Activated T-helper 1 cell treated with Interleukin-2 at 50 U/mL for 16 hours (primary cell): ENCODE measurements at regions not wholly inside any gene's neighbourhood (a gene's known extent, or its start where the extent isn't known, plus 50 kb on each side); places are given as distances from the start of the nearest gene placed in this dataset.

Source experiments
- DNase-seq: peaks from one replicate; pipeline ENCODE4 v3.0.0-alpha.2; 2020; ENCODE audit warnings: low read depth

DNA sequence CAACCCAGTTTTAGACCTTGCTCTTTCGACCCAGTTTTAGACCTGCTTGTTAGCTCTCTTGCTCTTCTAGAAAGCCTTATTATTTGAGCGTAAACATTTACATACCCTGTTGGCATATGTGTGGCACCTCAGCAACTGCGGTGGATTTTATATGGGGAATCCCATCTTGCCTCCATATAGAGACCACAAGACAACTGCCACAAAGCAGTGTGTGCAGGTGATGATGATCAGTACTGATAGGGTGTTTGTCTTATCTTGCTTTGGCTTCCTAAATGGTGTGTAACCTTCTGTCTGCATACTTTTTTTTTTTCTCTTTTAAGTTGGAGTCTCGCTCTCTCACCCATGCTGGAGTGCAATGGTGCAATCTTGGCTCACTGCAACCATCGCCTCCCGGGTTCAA lies 1270.8 kb downstream of the MRPL39 start:
- DNase-seq, result no peak

DNA sequence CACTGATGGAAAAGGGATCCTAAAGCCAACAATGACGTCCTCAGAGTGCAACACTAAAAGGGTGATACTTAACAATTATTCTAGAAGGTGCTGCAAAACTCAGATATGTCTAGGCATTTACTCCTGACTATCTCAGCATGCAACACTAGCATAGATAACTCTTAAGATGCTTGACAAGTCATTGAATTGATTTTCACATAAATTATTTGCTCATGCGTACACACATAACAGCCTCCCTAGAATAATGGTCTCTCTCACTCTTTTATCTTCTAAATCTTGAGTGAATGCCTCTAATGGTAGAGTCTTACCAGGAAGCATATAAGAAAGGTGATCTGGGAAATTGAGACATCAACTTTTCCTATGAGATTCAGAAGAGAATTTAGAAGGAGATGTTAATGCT lies 1283.7 kb downstream of the MRPL39 start:
- no peak for DNase-seq

DNA sequence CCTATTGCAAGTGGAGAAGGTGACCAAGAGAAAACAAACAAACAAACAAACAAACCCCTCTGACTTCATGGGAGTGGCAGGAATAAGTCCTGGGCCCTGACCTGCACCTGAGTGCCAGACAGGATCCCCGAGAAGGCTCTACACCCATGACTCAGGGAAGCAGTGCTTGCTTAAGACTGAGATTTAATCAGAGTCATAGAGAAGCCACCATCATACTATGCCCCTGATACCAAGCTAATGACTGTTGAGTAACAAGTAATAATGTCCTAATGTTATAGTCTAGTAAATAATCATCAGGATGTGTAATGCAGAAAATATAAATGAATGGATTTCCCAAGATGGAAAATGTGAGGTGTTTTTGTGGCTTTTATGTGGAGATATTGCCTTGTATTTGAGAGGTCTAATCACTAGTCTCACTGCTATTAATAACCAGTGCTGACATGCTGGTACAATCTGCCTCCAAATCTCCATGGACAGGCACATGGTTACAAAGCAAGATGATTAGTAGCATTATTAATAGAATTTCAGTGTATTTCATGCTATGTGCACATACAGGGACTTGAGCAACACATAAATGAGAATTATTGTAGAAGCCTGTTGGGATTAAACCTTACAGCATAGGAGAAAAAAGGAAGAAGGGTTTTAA lies 1290.9 kb downstream of the MRPL39 start:
- no peak for DNase-seq

DNA sequence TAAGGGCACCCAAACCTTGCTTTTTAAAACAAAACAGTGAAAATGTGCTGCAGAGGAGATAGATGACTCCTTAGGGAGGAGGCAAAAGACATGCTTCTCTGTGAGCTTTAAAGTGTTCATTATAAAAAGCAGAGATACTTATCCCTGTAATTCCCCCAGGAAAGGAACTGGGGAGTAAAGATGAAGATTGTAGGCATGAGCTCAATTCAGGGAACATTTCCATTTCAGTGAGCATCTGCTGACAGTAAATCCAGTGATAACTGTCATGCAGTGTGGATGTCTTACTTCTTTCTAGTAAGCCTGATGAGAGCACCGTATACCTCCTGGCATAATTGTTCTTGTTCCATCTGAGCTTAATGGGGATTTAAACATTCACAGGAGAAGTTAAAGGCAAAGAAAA lies 1296.5 kb downstream of the MRPL39 start:
- DNase-seq, result no peak

DNA sequence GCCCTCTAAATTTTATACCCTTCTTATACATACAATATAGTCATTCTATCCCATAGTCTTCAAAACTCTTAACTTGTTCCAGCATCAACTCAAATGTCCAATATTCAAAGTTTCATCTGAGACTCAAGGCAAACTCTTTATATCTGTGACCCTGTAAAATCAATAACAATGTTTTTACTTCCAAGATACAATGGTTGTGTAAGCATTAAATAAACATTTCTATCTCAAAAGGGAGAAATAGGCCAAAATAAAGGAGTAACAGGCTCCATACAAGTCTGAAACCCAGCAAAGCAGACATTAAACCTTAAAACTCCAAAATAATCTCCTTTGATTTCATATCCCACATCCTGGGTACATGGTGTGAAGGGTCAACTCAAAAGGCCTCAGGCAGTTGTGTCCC lies 1299.1 kb downstream of the MRPL39 start:
- no peak for DNase-seq

DNA sequence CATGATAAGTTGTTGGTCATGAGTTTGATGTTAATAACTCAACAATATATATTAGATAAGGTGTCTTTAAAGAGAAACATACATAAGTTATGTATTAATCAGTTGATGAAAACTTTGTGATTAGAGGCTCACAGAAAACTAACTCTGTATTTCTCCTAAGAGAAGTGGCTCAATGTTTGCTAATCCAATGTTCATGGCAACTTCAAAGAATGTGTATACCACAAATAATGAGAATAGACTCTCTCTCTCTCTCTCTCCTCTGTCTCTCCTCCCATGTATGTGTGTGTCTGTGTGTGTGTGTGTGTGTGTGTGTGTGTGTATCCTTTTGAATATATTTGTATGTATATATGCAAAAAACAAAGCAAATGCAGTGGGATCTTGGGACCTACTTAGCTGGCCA lies 1304.9 kb downstream of the MRPL39 start:
- no peak for DNase-seq

DNA sequence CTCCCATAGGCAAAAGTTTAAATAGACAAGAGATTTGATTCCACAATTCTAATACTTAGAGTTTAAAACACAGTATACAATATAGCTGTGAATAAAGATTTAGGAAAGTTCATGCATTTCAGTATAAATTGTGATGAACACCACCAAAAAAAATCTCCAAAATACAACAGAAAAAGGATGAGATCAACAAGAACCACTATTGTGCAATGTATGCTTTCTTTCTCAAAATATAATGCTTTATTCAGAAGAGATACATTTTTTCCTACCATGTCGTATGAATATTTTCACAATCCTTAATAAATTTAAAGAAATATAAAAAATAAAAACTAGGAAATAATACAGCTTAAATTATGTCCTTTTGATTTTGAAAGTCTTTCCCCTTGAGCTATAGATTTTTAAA lies 1309.2 kb downstream of the MRPL39 start:
- DNase-seq, result no peak

DNA sequence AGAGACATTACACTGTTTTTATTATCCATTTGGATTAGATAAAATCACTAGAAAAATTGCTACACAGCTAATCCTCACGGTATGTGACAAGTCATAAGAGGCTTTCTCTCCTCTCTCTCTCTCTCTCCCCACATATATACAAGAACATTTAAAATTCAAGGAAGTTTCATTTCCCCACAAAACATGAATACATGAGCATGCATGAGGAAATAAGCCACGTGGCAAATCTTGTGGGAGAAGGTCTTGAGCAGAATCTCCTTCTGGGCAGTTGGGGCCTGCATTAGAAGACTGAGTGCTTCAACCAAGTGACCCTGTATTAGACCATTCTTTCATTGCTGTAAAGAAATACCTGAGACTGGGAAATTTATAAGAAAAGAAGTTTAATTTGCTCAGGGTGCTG lies 1313.1 kb downstream of the MRPL39 start:
- DNase-seq, result no peak

DNA sequence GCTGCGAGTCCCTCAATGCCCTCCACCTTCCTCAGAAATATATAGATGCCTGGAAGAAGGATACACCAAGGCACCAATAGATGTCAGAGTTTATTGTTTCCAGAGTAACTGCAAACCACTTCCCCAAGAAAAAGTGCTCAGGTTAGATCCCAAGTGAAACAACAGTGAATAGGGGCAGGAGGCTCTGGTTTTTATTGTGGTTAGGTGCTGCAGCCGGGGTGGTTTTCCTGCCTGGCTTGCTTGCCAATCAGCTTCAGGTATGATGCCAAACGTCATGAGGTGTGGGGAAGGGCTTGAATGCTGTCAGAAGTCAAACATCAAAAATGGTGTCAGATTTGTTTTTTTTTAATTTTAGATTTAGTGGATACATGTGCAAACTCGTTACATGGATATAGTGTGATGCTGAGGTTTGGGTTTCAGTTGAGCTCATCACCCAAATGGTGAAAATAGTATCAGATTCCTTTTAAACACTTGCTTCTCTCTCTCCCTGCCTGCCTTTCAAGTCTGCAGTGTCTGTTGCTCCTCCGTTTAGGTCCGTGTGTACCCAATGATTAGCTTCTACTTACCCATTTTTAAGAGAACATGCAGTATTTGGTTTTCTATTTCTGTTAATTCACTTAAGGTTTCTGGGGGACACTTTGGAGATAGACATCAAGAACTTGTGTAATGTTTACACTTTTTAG lies 1317.0 kb downstream of the MRPL39 start:
- no peak for DNase-seq

DNA sequence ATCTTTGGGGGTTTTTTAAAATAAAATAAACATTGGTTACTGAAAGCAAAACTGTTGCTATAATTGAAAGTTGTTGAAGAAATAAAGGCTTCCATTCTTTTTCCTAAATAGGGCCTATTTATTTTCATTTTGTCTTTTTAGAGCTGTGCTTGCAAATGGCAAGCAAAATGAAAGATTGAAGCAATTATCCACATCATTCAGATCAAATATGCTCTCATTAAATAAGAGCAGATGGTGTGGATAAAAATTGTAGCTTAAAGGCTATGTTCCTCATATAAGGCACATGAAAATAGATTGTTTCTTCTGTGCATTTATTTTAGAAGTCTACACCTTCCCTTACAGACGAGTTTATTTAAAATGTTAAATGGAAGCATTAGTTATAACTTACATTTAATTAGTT lies 1317.7 kb downstream of the MRPL39 start:
- DNase-seq, result no peak

DNA sequence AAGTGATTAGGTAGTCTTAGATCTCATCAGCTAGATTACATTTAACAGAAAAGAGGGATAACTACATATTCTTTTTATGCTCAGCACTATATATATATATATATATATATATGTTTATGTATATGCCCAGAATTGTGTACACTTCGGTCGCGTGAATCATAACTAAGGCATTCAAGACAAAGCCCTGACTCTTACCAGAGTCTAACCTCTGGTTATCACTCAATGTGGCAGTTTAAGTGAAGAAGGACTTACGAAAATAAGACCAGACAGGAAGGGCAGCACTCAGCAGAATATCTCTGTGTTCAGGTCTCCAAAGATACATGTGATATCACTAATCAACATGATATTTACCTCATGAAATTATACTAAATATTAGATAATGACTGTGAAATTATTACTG lies 1326.7 kb downstream of the MRPL39 start:
- DNase-seq, result no peak

DNA sequence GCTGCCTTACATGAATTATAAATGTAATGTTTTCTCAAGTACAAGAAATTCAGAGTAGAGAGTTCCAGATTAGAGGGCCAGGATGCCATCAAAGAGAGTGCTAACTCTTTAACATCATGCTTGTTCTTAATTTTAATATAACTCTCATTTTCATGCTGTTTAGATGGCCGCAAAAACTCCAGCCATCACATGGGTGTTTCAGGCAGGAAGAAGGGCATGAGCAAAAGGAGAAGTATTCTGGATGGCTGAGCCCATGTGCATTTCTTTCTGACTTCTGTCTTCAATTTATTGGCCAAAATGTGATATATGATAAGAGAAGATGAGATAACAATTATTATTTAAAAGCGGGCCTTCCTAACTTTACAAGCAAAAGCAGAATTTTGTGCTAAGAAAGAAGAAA lies 1328.6 kb downstream of the MRPL39 start:
- no peak for DNase-seq

DNA sequence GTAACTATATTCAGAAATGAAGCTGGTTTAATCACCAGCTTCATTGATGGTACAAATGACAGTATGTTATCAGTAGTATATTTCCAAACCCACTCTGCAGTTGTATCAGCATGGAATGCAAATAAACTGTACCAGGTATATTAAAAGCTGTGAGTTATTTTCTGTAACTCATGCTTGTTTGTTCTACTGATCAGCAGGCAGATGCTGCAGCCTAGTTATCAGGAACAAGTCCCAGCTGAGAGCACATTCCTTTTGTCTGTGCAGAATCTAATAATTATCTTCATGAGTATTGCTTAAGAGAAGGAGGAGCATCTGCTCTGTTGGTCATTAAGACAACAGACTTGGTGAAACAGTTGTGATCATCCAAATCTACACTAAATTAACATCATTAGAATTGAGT lies 1331.1 kb downstream of the MRPL39 start:
- no peak for DNase-seq

DNA sequence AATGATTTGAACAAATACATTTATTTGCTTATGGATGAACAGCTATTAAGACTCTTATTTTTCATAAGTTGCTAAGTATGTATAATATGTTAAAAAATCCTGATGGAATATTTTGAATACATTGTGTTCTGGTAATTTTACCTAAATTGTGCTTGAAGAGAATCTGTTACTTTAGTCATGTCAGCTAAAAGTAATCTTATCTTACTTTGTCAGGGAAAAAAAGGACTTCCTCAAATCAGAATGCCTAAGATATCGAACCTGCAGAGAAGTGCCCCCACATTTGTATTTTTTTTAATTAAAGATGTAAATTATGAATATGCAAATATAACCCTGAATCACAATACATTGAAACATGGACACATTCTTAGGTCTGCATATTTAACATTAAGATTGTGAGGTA lies 1331.7 kb downstream of the MRPL39 start:
- no peak for DNase-seq

DNA sequence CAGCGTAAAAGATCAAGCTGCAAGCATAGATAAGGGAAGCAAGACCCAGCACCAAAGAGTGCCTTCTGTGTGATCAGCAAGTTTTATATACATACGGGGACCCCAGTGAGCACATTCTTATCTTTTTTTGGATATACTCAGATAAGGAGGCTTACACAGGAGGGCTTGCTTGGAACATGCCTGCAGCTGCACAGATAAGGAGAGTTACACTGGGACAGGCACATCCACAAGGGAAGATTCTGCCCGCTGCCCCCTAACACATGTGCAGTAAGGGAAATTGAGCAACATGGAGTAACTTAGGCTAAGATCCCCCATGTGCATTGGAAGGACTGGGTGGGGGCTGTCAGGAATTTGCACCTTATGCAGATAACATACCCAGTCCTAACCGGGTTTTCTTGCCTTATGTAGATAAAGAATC lies 1334.8 kb downstream of the MRPL39 start:
- no peak for DNase-seq

DNA sequence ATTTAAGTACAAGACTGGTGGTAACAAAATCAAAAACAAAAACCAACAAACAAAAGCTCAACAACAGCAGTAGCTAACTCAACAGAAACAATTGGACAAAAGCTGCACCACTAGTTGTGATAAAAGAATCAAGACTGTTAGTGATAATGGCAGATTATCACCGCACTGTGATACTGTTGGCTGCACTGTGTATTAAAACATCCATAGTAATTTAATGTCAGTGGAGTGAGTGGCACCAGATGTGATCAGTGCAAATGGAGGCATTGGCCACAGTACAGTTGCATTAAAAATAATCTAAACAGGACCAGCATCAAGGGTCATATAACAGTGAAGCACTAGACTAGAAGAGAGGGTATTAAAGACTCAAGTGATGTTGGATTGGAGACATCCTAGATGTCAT lies 1341.3 kb downstream of the MRPL39 start:
- DNase-seq, result no peak

DNA sequence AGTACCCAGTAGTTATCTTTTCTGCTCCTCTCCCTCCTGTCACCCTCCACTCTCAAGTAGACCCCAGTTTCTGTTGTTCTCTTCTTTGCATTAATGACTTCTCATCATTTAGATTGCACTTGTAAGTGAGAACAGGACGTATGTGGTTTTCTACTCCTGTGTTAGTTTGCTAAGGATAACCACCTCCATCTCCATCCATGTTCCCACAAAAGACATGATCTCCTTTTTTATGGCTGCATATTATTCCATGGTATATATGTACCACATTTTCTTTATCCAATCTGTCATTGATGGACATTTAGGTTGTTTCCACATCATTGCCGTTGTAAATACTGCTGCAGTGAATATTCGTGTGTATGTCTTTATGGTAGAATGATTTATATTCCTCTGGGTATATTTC lies 1346.5 kb downstream of the MRPL39 start:
- DNase-seq, result no peak

DNA sequence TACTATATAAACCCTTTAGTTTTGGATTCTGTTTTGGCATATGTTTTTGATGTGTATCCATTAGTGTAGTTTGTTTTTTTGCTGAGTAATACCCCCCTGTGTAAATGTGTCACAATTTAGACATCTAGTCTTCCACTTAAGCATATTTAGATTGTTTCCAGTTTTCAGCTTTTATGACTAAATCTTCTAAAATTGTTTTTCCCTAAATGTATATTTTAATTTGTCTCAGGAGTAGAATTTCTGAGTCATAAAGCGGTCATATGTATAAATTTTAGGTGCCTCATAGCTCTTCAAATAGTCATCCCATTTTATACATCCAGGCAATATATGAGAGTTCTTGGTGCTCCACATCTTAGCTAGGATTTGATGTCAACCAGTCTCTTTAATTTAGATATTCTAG lies 1348.0 kb downstream of the MRPL39 start:
- DNase-seq, result no peak

DNA sequence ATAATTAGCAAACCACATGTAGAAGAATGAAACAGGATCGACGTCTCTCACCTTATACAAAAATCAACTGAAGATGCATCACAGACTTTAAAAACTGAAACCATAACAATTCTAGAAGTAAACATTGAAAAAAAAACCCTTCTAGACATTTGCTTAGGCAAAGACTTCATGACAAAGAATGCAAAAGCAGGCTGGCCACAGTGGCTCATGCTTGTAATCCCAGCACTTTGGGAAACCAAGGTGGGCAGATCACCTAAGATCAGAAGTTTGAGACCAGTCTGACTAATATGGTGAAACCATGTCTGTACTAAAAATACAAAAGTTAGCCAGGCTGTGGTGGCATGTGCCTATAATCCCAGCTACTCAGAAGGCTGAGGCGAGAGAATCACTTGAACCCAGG lies 1351.7 kb downstream of the MRPL39 start:
- DNase-seq, result no peak

DNA sequence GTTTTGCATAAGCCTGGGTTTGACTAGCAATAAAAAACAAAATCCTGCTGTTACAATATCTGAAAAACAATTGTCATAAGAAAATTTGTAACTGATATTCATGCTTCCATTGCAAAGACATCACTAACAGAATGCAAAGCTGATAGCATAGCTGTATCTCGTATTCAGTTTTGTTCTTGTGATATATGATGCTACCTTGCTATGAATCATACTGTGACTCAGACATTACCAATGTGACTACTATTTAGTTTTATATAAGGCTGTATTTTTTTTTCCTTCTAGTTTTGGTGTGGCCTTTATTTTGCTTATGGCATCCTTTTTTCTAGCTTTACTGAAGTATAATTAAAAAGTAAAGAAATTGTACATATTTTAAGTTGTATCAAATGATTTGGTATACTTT lies 1381.8 kb downstream of the MRPL39 start:
- DNase-seq, result no peak

DNA sequence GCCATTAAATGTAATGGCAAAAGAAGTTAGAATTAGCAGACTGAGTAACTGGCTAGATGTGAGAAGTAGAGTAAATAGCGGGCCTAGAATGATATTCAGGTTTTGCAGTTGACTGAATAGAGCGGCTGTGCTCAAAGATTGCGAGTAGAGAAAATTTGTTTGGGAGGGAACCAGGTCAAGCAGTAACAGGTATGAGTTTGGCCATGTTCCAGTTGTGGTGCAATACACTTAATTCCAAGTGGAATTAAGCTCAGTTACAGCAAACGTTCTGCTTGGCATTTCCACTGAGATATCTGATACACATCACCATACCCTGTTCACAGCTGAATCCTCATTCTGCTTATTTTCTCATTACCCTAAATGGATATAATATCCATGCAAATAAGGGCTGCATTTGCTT lies 1382.9 kb downstream of the MRPL39 start:
- no peak for DNase-seq

DNA sequence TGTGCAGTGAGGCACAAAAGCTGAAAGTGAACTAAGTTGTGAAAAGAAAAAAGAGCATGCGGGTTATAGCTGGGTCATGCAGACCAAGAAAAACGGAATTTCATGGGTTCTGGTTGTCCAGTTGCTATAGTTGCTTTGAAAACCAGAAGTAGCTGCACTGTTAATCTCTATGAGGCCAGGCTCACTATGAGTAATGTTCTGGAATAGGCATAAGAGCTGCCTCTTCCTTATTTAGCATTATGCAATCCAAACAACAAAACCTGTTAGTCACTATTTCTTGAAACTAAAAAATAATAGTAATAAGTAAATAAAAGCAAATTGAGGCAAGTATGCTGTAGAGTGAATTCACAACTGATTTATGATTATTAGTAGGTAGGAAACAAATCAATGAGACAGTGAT lies 1383.7 kb downstream of the MRPL39 start:
- DNase-seq, result no peak

DNA sequence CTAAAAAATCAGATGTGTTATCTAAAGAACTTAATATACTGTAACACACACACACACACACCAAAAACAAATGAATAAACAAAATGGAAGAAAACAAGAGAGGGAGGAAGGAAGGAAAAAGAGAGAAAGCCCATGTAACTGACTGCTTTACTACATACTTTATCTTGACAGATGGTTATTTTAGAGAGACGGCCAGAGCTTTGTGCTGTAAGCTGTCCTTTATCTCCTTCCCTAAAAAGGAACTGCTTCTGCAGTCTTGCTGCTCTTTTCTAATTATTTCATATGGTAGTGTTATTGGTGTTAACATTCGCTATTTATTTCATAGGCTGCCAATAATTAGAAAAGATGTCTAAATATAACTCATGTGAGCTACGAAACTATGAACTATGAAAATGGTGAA lies 1384.6 kb downstream of the MRPL39 start:
- no peak for DNase-seq

DNA sequence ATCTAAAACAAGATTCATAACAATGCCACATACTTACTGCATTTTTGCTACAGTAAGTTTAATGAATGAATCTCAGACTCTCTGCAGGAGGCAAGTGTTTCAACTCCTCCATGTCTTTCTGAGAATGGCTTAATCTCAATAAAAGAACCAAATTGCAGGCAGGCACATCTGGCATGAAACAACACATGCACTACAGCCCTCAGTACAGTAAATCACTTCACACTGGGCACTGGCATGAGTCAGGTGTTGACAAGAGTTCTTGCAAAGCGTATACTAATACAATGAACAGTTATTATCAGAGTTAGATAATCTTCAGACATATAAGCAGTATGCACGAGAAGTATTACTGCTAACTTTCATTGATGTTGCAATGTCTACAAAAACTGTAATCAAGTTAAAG lies 1386.8 kb downstream of the MRPL39 start:
- DNase-seq, result no peak
